RWPE2 (cell line): ENCODE measurements at regions not wholly inside any gene's neighbourhood (a gene's known extent, or its start where the extent isn't known, plus 50 kb on each side); places are given as distances from the start of the nearest gene placed in this dataset.

Source experiments
- ATAC-seq: fragments of 200-7000 bp; cut with Tn5 transposase; 3 replicates; pipeline ENCODE4 v1.9.1; 2021; ENCODE audit warnings: low read depth
- DNase-seq: peaks from one replicate; pipeline ENCODE4 v3.0.0-alpha.2; 2020; ENCODE audit warnings: low spot score
- H3K27ac ChIP-seq: fragments of 450-650 bp; 2 replicates; pipeline ENCODE4 v1.5.1; 2017; ENCODE audit warnings: mild to moderate bottlenecking; ENCODE audit not compliant: poor library complexity, severe bottlenecking
- H3K27me3 ChIP-seq: fragments of 250-450 bp; sonication (Bioruptor Pico); 2 replicates; pipeline ENCODE4 v1.5.1; 2021; ENCODE audit warnings: mild to moderate bottlenecking, moderate library complexity; ENCODE audit not compliant: insufficient read depth, poor library complexity, severe bottlenecking
- H3K36me3 ChIP-seq: fragments of 250-450 bp; sonication (Bioruptor Pico); 2 replicates; pipeline ENCODE4 v1.5.1; 2020; ENCODE audit warnings: low read depth, mild to moderate bottlenecking, moderate library complexity
- H3K4me1 ChIP-seq: fragments of 250-450 bp; sonication (Bioruptor Pico); 2 replicates; pipeline ENCODE4 v1.5.1; 2021; ENCODE audit warnings: mild to moderate bottlenecking, moderate library complexity; ENCODE audit not compliant: insufficient read depth, poor library complexity, severe bottlenecking
- H3K4me3 ChIP-seq: fragments of 250-450 bp; sonication (Bioruptor Pico); 2 replicates; pipeline ENCODE4 v1.5.1; 2021; ENCODE audit warnings: mild to moderate bottlenecking, moderate library complexity; ENCODE audit not compliant: severe bottlenecking
- H3K9me3 ChIP-seq: fragments of 250-450 bp; sonication (Bioruptor Pico); 2 replicates; pipeline ENCODE4 v1.5.1; 2021; ENCODE audit warnings: mild to moderate bottlenecking, moderate library complexity; ENCODE audit not compliant: severe bottlenecking
- TF ChIP-seq, protein P1 (sequence below): fragments of 450-650 bp; IDR thresholded peaks from one replicate; pipeline ENCODE4 v1.5.1; 2017; ENCODE audit warnings: mild to moderate bottlenecking, moderate library complexity; ENCODE audit not compliant: poor library complexity, severe bottlenecking

DNA sequence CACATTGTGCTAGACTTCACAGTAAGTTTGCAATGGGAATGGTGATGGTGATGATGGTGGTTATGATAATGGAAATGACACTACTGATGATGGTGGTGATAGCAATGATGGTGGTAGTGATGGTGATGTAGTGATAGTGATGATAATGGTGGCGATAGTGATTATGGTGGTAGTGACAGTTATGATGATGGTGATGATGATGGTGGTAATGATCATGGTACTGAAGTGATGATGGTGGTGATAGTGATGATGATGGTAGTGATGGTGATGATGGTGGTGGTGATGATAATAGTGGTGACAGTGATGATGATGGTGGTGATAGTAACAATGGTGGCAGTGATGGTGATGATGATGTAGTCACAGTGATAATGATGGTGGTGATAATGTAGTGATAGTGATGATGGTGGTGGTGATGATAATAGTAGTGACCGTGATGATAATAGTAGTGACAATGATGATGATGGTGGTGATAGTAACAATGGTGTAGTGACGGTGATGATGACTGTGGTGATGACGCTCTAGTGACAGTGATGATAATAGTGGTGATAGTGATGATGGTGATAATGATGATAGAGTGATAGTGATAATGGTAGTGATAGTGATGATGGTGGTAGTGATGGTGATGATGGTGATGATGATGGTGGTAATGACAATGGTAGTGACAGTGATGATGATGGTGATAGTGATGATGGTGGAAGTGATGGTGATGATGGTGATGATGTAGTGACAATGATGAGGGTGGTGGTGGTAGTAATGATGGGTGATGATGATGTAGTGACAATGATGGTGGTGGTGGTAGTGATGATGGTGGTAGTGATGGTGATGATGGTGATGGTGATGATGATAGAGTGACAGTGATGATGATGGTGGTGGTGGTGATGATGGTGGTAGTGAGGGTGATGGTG lies 222.9 kb upstream of the PWP1 start:
- TF ChIP-seq, protein P1, sequence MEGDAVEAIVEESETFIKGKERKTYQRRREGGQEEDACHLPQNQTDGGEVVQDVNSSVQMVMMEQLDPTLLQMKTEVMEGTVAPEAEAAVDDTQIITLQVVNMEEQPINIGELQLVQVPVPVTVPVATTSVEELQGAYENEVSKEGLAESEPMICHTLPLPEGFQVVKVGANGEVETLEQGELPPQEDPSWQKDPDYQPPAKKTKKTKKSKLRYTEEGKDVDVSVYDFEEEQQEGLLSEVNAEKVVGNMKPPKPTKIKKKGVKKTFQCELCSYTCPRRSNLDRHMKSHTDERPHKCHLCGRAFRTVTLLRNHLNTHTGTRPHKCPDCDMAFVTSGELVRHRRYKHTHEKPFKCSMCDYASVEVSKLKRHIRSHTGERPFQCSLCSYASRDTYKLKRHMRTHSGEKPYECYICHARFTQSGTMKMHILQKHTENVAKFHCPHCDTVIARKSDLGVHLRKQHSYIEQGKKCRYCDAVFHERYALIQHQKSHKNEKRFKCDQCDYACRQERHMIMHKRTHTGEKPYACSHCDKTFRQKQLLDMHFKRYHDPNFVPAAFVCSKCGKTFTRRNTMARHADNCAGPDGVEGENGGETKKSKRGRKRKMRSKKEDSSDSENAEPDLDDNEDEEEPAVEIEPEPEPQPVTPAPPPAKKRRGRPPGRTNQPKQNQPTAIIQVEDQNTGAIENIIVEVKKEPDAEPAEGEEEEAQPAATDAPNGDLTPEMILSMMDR, result no peak

GRCh38 chr12:107464644-107465043 lies 221.0 kb upstream of the PWP1 start:
- no peaks in the 10 kb centered on the region for H3K36me3 ChIP-seq
- TF ChIP-seq, protein P1, result no peak
- no peak overlapping the region for H3K4me3 ChIP-seq
- H3K27me3 ChIP-seq, result no peaks in the 10 kb centered on the region
- ATAC-seq (no peak), DNase-seq (no peak)
- no peaks in the 10 kb centered on the region for H3K9me3 ChIP-seq
- H3K27ac ChIP-seq, result no peak overlapping the region
- peaks cover 17% of the 10 kb centered on the region for H3K4me1 ChIP-seq

More for the DNA sequence above, 222.9 kb upstream of the PWP1 start:
- Histone ChIP-seq H3K27ac (peak overlapping the region; percentile 88), H3K27me3 (no peaks in the 10 kb centered on the region), H3K9me3 (no peaks in the 10 kb centered on the region), H3K4me1 (peaks cover 17% of the 10 kb centered on the region), H3K36me3 (no peaks in the 10 kb centered on the region), H3K4me3 (no peak overlapping the region)
- ATAC-seq (no peak), DNase-seq (no peak)

GRCh38 chr12:107465625-107466024 lies 220.0 kb upstream of the PWP1 start:
- ATAC-seq, result no peak
- Histone ChIP-seq H3K9me3 (no peaks in the 10 kb centered on the region), H3K36me3 (no peaks in the 10 kb centered on the region), H3K27me3 (no peaks in the 10 kb centered on the region), H3K4me3 (no peak overlapping the region), H3K4me1 (peaks cover 17% of the 10 kb centered on the region), H3K27ac (no peak overlapping the region)
- no peak for DNase-seq
- TF ChIP-seq, protein P1, result no peak

DNA sequence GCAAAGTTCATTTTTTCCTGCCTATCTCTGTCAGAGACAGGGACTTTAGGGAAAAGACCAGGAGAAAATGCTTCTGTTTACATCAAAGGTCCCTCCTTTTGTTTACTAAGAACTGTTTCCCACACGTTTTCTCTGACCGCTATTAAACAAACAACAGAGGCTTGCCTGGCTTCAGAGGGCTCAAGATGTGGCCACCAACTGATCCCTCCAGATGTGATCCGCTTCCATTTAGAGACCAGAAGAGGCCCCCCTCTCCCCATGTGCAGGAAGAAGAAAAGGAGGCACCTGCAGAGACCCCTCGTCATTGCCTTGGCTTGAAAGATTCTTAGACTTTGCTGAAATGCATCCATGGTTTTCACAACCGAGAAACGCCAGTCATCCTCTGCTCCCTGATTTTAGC lies 217.9 kb upstream of the PWP1 start:
- no peaks in the 10 kb centered on the region for H3K9me3 ChIP-seq
- DNase-seq (no peak), ATAC-seq (no peak)
- H3K4me1 ChIP-seq, result no peaks in the 10 kb centered on the region
- H3K27me3 ChIP-seq, result no peaks in the 10 kb centered on the region
- no peaks in the 10 kb centered on the region for H3K36me3 ChIP-seq
- TF ChIP-seq, protein P1, result no peak
- H3K27ac ChIP-seq, result no peak overlapping the region
- no peak overlapping the region for H3K4me3 ChIP-seq

- Histone ChIP-seq H3K4me1 (no peaks in the 10 kb centered on the region), H3K9me3 (no peaks in the 10 kb centered on the region), H3K36me3 (no peaks in the 10 kb centered on the region), H3K4me3 (no peak overlapping the region), H3K27me3 (no peaks in the 10 kb centered on the region), H3K27ac (no peak overlapping the region)
- no peak for ATAC-seq
- no peak for DNase-seq
- TF ChIP-seq, protein P1, result no peak
These were observed 217.4 kb upstream of the PWP1 start for GRCh38 chr12:107468182-107468581.
